Upper lobe of left lung (tissue), 4 donors: ENCODE measurements at regions not wholly inside any gene's neighbourhood (a gene's known extent, or its start where the extent isn't known, plus 50 kb on each side); places are given as distances from the start of the nearest gene placed in this dataset.

Source experiments
- EP300 ChIP-seq, 4 donors: sonication (generic); formaldehyde crosslinking; IDR thresholded peaks; one replicate each; pipeline ENCODE4 v1.5.1; 2017; ENCODE audit warnings: antibody characterized with exemption in 4 of 4, control low read depth in 2 of 4
- POLR2A ChIP-seq, 4 donors: fragments of 450-650 bp; IDR thresholded peaks; one replicate each; pipeline ENCODE4 v1.5.1; 2016 to 2017; ENCODE audit warnings: antibody characterized with exemption in 4 of 4, mild to moderate bottlenecking in 2 of 4
- TF ChIP-seq, protein P1 (sequence below), 6 experiments: fragments of 450-650 bp in 4 of 6; fragments of 200-600 bp in 2 of 6; sonication (generic) in 2 of 6; IDR thresholded peaks; one replicate each; pipeline ENCODE4 v1.5.1; 2016 to 2019; ENCODE audit warnings: antibody characterized with exemption in 6 of 6

DNA sequence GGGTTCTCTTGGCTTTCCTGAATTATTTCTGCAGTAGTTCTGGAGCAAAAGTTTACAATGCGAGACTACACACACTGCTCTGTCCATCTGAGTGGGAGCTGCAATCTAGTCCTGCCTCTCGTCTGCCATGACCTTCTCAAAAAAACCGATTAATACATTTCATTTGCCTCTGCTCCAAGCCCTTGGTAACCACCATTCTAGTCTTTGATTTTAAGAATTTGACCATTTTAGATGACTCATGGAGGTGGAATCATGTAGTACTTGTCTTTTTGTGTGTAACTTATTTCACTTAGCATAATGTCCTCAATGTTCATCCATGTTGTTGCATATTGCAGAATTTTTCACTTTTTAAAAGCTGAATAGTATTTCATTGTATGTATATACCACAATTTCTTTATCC, 356.9 kb downstream of the SV2B start:
- TF ChIP-seq POLR2A (IDR thresholded peaks at IDR 0.05) (no peak), EP300 (IDR thresholded peaks at IDR 0.05) (no peak)
- TF ChIP-seq, protein P1, sequence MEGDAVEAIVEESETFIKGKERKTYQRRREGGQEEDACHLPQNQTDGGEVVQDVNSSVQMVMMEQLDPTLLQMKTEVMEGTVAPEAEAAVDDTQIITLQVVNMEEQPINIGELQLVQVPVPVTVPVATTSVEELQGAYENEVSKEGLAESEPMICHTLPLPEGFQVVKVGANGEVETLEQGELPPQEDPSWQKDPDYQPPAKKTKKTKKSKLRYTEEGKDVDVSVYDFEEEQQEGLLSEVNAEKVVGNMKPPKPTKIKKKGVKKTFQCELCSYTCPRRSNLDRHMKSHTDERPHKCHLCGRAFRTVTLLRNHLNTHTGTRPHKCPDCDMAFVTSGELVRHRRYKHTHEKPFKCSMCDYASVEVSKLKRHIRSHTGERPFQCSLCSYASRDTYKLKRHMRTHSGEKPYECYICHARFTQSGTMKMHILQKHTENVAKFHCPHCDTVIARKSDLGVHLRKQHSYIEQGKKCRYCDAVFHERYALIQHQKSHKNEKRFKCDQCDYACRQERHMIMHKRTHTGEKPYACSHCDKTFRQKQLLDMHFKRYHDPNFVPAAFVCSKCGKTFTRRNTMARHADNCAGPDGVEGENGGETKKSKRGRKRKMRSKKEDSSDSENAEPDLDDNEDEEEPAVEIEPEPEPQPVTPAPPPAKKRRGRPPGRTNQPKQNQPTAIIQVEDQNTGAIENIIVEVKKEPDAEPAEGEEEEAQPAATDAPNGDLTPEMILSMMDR (IDR thresholded peaks at IDR 0.05): no peak
